Ovary (tissue), 7 donors: ENCODE measurements at regions not wholly inside any gene's neighbourhood (a gene's known extent, or its start where the extent isn't known, plus 50 kb on each side); places are given as distances from the start of the nearest gene placed in this dataset.
"Not testable (repeated sequence)": the region's sequence is repeated elsewhere in the genome, so short reads cannot be mapped to it uniquely, and the experiment has no call there.

Experiments used
- DNase-seq, 5 donors: peaks; one replicate each; pipeline ENCODE4 v3.0.0-alpha.2; 2019 to 2020
- H3K27ac ChIP-seq, 2 donors: fragments of 200-600 bp; one replicate each; pipeline versions ENCODE4 v1.5.1 to v1.8.0; 2019 to 2022
- H3K27me3 ChIP-seq: fragments of 200-600 bp; one replicate; pipeline ENCODE4 v1.8.0; 2022
- H3K36me3 ChIP-seq: fragments of 200-600 bp; sonication (generic); one replicate; pipeline ENCODE4 v1.5.1; 2019
- H3K4me1 ChIP-seq: one replicate; pipeline ENCODE4 v1.8.1; 2013; ENCODE audit warnings: mild to moderate bottlenecking, moderate library complexity; ENCODE audit not compliant: insufficient read depth
- H3K4me3 ChIP-seq: fragments of 200-600 bp; sonication (generic); one replicate; pipeline ENCODE4 v1.5.1; 2017
- H3K9me3 ChIP-seq, 2 donors: fragments of 200-600 bp in 1 of 2; sonication (generic) in 1 of 2; one replicate each; pipeline versions ENCODE4 v1.5.1 to v1.8.1; 2013 to 2019; ENCODE audit warnings: mild to moderate bottlenecking in 1 of 2, moderate library complexity in 1 of 2
- CTCF ChIP-seq, 3 donors: fragments of 450-650 bp in 2 of 3; fragments of 200-600 bp in 1 of 3; IDR thresholded peaks; one replicate each; pipeline versions ENCODE4 v1.5.1 to v1.8.0; 2016 to 2022; ENCODE audit warnings: antibody characterized with exemption in 3 of 3, mild to moderate bottlenecking in 1 of 3
- EP300 ChIP-seq: sonication (generic); formaldehyde crosslinking; IDR thresholded peaks from one replicate; pipeline ENCODE4 v1.6.1; 2017; ENCODE audit warnings: antibody characterized with exemption
- POLR2A ChIP-seq: fragments of 450-650 bp; IDR thresholded peaks from one replicate; pipeline ENCODE4 v1.6.1; 2017; ENCODE audit warnings: antibody characterized with exemption, mild to moderate bottlenecking, moderate library complexity
- WGBS, 3 donors: extraction: QIAGEN DNeasy Blood & Tissue Kit in 1 of 3; methylation state at CpG; one replicate each; pipeline versions ENCODE4 v1.1.5 to v1.1.7; 2013 to 2017; 5-methylcytosine and 5-hydroxymethylcytosine counted together
- intact Hi-C, 4 donors: fragments of 100-400 bp; cut with DNase I; formaldehyde crosslinking; loops; one replicate each; pipeline versions ENCODE4 v1.11.0 to v1.15.1; 2022 to 2023
- donor health status: DM: no; HTN: no; CAD: no; lungs with moderate emphysema.
- donor health status: DM: no; HTN: no; CAD: no.
- donor health status: Bipolar disorder and iron deficiency.
- donor health status: DM: no; HTN: no; CAD: no.
- donor health status: DM: yes; HTN: yes; CAD: no.

GRCh38 chrX:139324756-139325155 lies 205.8 kb upstream of the F9 start:
- no peak for DNase-seq
- WGBS, 3 donors, result 68 to 84% (median 73%) methylated on average over 2 of the region's 2 CpGs
- H3K27ac ChIP-seq, result no peak overlapping the region
- no peaks in the 10 kb centered on the region for H3K36me3 ChIP-seq
- no peak for TF ChIP-seq EP300
- TF ChIP-seq CTCF (IDR thresholded peaks at IDR 0.05), result no peak
- intact Hi-C loops, result no loop called here
- no peaks in the 10 kb centered on the region for H3K4me1 ChIP-seq
- H3K27me3 ChIP-seq, result no peaks in the 10 kb centered on the region
- no peak overlapping the region for H3K4me3 ChIP-seq
- no peaks in the 10 kb centered on the region for H3K9me3 ChIP-seq

GRCh38 chrX:139320661-139321354 lies 209.7 kb upstream of the F9 start:
- WGBS, 3 donors, result 88 to 91% (median 91%) methylated on average over 27 to 38 of the region's 38 CpGs
- H3K27ac ChIP-seq, H3K9me3 ChIP-seq, H3K4me1 ChIP-seq, intact Hi-C loops, H3K36me3 ChIP-seq, DNase-seq, H3K27me3 ChIP-seq, H3K4me3 ChIP-seq: not testable (repeated sequence)

GRCh38 chrX:139306675-139307074 lies 223.9 kb upstream of the F9 start:
- intact Hi-C loops, H3K27ac ChIP-seq, H3K27me3 ChIP-seq, H3K4me1 ChIP-seq, DNase-seq, H3K36me3 ChIP-seq, H3K9me3 ChIP-seq, H3K4me3 ChIP-seq: not testable (repeated sequence)

GRCh38 chrX:139304471-139304870 lies 226.1 kb upstream of the F9 start:
- TF ChIP-seq POLR2A, result no peak
- TF ChIP-seq CTCF (IDR thresholded peaks at IDR 0.05), result no peak
- no peak for TF ChIP-seq EP300
- H3K4me1 ChIP-seq, result no peaks in the 10 kb centered on the region
- intact Hi-C loops, result no loop called here
- no peaks in the 10 kb centered on the region for H3K36me3 ChIP-seq
- no peaks in the 10 kb centered on the region for H3K27me3 ChIP-seq
- DNase-seq, result no peak
- whole genome bisulfite sequencing, 3 donors, result 22 to 46% (median 26%) methylated on average over 3 of the region's 3 CpGs
- H3K27ac ChIP-seq, result no peak overlapping the region
- H3K4me3 ChIP-seq, result no peak overlapping the region
- no peaks in the 10 kb centered on the region for H3K9me3 ChIP-seq

- Histone ChIP-seq H3K27ac (no peak overlapping the region), H3K4me3 (no peak overlapping the region), H3K36me3 (no peaks in the 10 kb centered on the region), H3K4me1 (no peaks in the 10 kb centered on the region), H3K27me3 (no peaks in the 10 kb centered on the region), H3K9me3 (no peaks in the 10 kb centered on the region)
- intact Hi-C loops, result no loop called here
- DNase-seq, result no peak
- no peak for TF ChIP-seq EP300
- TF ChIP-seq POLR2A, result no peak
- TF ChIP-seq CTCF (IDR thresholded peaks at IDR 0.05), result no peak
Measured at GRCh38 chrX:139299309-139299708, 231.2 kb upstream of the F9 start.

GRCh38 chrX:139298437-139298836 lies 232.1 kb upstream of the F9 start:
- H3K36me3 ChIP-seq, result no peaks in the 10 kb centered on the region
- TF ChIP-seq EP300, result no peak
- TF ChIP-seq CTCF (IDR thresholded peaks at IDR 0.05), result no peak
- no peak for TF ChIP-seq POLR2A
- H3K27me3 ChIP-seq, result no peaks in the 10 kb centered on the region
- no peak overlapping the region for H3K27ac ChIP-seq
- H3K4me3 ChIP-seq, result no peak overlapping the region
- no peak for DNase-seq
- no peaks in the 10 kb centered on the region for H3K9me3 ChIP-seq
- intact Hi-C loops, result no loop called here
- H3K4me1 ChIP-seq, result no peaks in the 10 kb centered on the region
